ENCODE measurements at regions not wholly inside any gene's neighbourhood (a gene's known extent, or its start where the extent isn't known, plus 50 kb on each side); places are given as distances from the start of the nearest gene placed in this dataset.

- H3K27me3 ChIP-seq (ENCODE audit: insufficient read depth, low read length), result no peaks in the 10 kb centered on the region
- H3K27ac ChIP-seq (ENCODE audit: low read depth, low read length), result no peak overlapping the region
- H2AFZ ChIP-seq (ENCODE audit: low read depth, low read length, poor library complexity, severe bottlenecking), result no peak overlapping the region
- H3K79me2 ChIP-seq (ENCODE audit: insufficient read depth, low read length), result no peaks in the 10 kb centered on the region
- no peak overlapping the region for H3K4me3 ChIP-seq (replicated peaks in 1 of 2; ENCODE audit: low read depth in 1 of 2, low read length in 2 of 2)
- POLR2A ChIA-PET, result no interaction called here
- RAD21 ChIA-PET (ENCODE audit: low non-redundant PET in 1 of 2, low total read pairs in 2 of 2, uncharacterized antibody in 2 of 2, unreplicated experiment in 2 of 2), result no interaction called here
- no peaks in the 10 kb centered on the region for H3K9me2 ChIP-seq (ENCODE audit: insufficient read depth)
- H3K36me3 ChIP-seq (ENCODE audit: control insufficient read depth in 1 of 2, insufficient read depth in 2 of 2, low read length in 2 of 2), result no peaks in the 10 kb centered on the region
- ATAC-seq (no peak), DNase-seq (ENCODE audit: low read depth, low spot score) (no peak)
- no peak for TF ChIP-seq EZH2 (IDR thresholded peaks at IDR 0.05)
- TF ChIP-seq TCF7L2 (IDR thresholded peaks at IDR 0.05; ENCODE audit: borderline replicate concordance, extremely low read depth, insufficient read depth, insufficient read length), result no peak
- TF ChIP-seq ZNF274 (IDR thresholded peaks at IDR 0.05; ENCODE audit: low read depth, low read length), result no peak
- no peak for TF ChIP-seq CEBPB (IDR thresholded peaks at IDR 0.05; ENCODE audit: low read depth)
- TF ChIP-seq MAX (IDR thresholded peaks at IDR 0.05), result no peak
- TF ChIP-seq YY1 (IDR thresholded peaks at IDR 0.05; ENCODE audit: extremely low read depth, insufficient replicate concordance, low read depth, low read length), result no peak
- no peak for TF ChIP-seq JUND (IDR thresholded peaks at IDR 0.05)
- no peak for TF ChIP-seq EGR1 (IDR thresholded peaks at IDR 0.05; ENCODE audit: low read depth)
- no peak for TF ChIP-seq CBX3 (IDR thresholded peaks at IDR 0.05; ENCODE audit: low read depth)
- TF ChIP-seq EZH2phosphoT487 (IDR thresholded peaks at IDR 0.05; ENCODE audit: borderline replicate concordance), result no peak
- no peak for TF ChIP-seq SIN3A (IDR thresholded peaks at IDR 0.05; ENCODE audit: low read depth)
- no peak for TF ChIP-seq POLR2AphosphoS5 (IDR thresholded peaks at IDR 0.05; ENCODE audit: low read depth, low read length)
- no peak for TF ChIP-seq SP1 (IDR thresholded peaks at IDR 0.05; ENCODE audit: low read depth)
- TF ChIP-seq ZFX (IDR thresholded peaks at IDR 0.05), result no peak
- TF ChIP-seq POLR2A (IDR thresholded peaks at IDR 0.05; ENCODE audit: borderline replicate concordance, extremely low read depth, insufficient read depth, insufficient read length), result no peak
- TF ChIP-seq ZBTB33 (IDR thresholded peaks at IDR 0.05; ENCODE audit: extremely low read depth, insufficient replicate concordance, low read length), result no peak
- TF ChIP-seq RAD21 (IDR thresholded peaks at IDR 0.05; ENCODE audit: low read depth), result no peak
- TF ChIP-seq SRF (IDR thresholded peaks at IDR 0.05; ENCODE audit: low read depth), result no peak
- TF ChIP-seq ELF1 (IDR thresholded peaks at IDR 0.05; ENCODE audit: borderline replicate concordance, low read depth), result no peak
- H3K4me1 ChIP-seq (ENCODE audit: control insufficient read depth in 1 of 2, insufficient read depth in 2 of 2, low read length in 2 of 2), result no peaks in the 10 kb centered on the region
- no peak overlapping the region for H3K4me2 ChIP-seq (ENCODE audit: low read length)
- intact Hi-C loops (cut with micrococcal nuclease), result no loop called here
- H3K9me3 ChIP-seq (ENCODE audit: control insufficient read depth in 1 of 2, insufficient read depth in 1 of 2, low read depth in 1 of 2, low read length in 2 of 2), result peaks cover 0 to 4% of the 10 kb centered on the region in 2 experiments; a peak in 2 of 4 replicates
- BruUV-seq (replicated peaks), result no TSS peak
- CTCF ChIA-PET, result no interaction called here
- no peaks in the 10 kb centered on the region for H4K20me1 ChIP-seq (ENCODE audit: insufficient read depth)
- no peak overlapping the region for H3K9ac ChIP-seq (ENCODE audit: low read length)
Measured at GRCh38 chr18:73296686-73297085, 428.9 kb upstream of the NETO1 start.
